Heart right ventricle (tissue), 16 donors: ENCODE measurements at regions not wholly inside any gene's neighbourhood (a gene's known extent, or its start where the extent isn't known, plus 50 kb on each side); places are given as distances from the start of the nearest gene placed in this dataset.

Experiments used
- ATAC-seq, 8 donors: fragments of 200-7000 bp; cut with Tn5 transposase; one replicate each; pipeline ENCODE4 v1.9.1; 2020; ENCODE audit warnings: mild to moderate bottlenecking in 8 of 8, moderate library complexity in 8 of 8, moderate number of reproducible peaks in 1 of 8
- DNase-seq, 2 donors: peaks; one replicate each; pipeline ENCODE4 v3.0.0-alpha.2; 2020
- H3K27ac ChIP-seq, 10 donors: fragments of 200-600 bp; sonication (generic) in 2 of 10; one replicate each; pipeline versions ENCODE4 v1.5.0 to v1.8.0; 2020 to 2022; ENCODE audit warnings: mild to moderate bottlenecking in 3 of 10
- H3K27me3 ChIP-seq, 7 donors: fragments of 200-600 bp; one replicate each; pipeline ENCODE4 v1.8.0; 2021 to 2022; ENCODE audit warnings: mild to moderate bottlenecking in 2 of 7
- H3K36me3 ChIP-seq, 9 donors: fragments of 200-600 bp; sonication (generic) in 1 of 9; one replicate each; pipeline versions ENCODE4 v1.5.0 to v1.8.0; 2020 to 2022; ENCODE audit warnings: mild to moderate bottlenecking in 2 of 9
- H3K4me1 ChIP-seq, 9 donors: fragments of 200-600 bp; sonication (generic) in 1 of 9; one replicate each; pipeline versions ENCODE4 v1.5.0 to v1.8.0; 2020 to 2022; ENCODE audit warnings: mild to moderate bottlenecking in 4 of 9
- H3K4me3 ChIP-seq, 10 donors: fragments of 200-600 bp; sonication (generic) in 2 of 10; one replicate each; pipeline versions ENCODE4 v1.5.0 to v1.8.0; 2020 to 2022; ENCODE audit warnings: mild to moderate bottlenecking in 7 of 10, moderate library complexity in 2 of 10
- H3K9me3 ChIP-seq, 11 donors: fragments of 200-600 bp in 10 of 11; sonication (generic) in 2 of 11; one replicate each; pipeline versions ENCODE4 v1.5.0 to v1.8.0; 2013 to 2022; ENCODE audit warnings: mild to moderate bottlenecking in 2 of 11, control low read depth in 1 of 11, moderate library complexity in 1 of 11
- WGBS, 2 donors: extraction: QIAGEN DNeasy Blood & Tissue Kit; methylation state at CpG; one replicate each; pipeline ENCODE4 v1.1.7; 2013; ENCODE audit warnings: inconsistent platforms in 1 of 2; 5-methylcytosine and 5-hydroxymethylcytosine counted together
- intact Hi-C, 10 donors: fragments of 100-400 bp; cut with DNase I; formaldehyde crosslinking; loops; one replicate each; pipeline versions ENCODE4 v1.11.1 to v1.14.2; 2022
- TF ChIP-seq, protein P1 (sequence below), 9 donors: fragments of 200-600 bp; sonication (generic) in 2 of 9; IDR thresholded peaks; one replicate each; pipeline versions ENCODE4 v1.5.0 to v1.8.0; 2021 to 2022; ENCODE audit warnings: antibody characterized with exemption in 9 of 9, mild to moderate bottlenecking in 5 of 9, moderate library complexity in 1 of 9
- donor health status: Arrhythmogenic right ventricular cardiomyopathy.
- donor health status: ischemic (EF 13 %, LVEDD 7.1; RV severe dilation, severe dysfunction).
- donor health status: healthy with polysubstance abuse.
- donor health status: DM: no; HTN: yes; CAD: no.
- donor health status: DM: no; HTN: no; CAD: no.
- donor health status: ischemic (EF 25% LVEDD 6.9; RV normal size, moderate dysfunction).
- donor health status: ischemic (EF 25% LVEDD 5.7; RV mildly dilated, moderate dysfunction).
- donor health status: healthy.
- donor health status: DM: yes; HTN: yes; CAD: no.
- donor health status: Ischemic cardiomyopathy.
- donor health status: ischemic (EF 35%, LVEDD 5.7; RV mildly dilated, moderate dysfunction).
- donor health status: nonischemic (EF 11% LVEDD 7.7; RV severe dilation, severe dysfunction).
- donor health status: DM: yes; HTN: yes; CAD: no.
- donor health status: PGD.
- donor health status: ischemic (EF 29% LVEDD 5.4; RV normal size, mild dysfunction).
- donor health status: nonischemic (EF 23%, LVEDD 6.1; RV moderate dilation, normal function).

GRCh38 chr16:63981639-63982038 lies 1140.2 kb downstream of the CDH11 start:
- Histone ChIP-seq H3K4me1 (no peaks in the 10 kb centered on the region), H3K9me3 (peaks cover 0 to 7% (median 0%) of the 10 kb centered on the region in 11 donors), H3K4me3 (no peak overlapping the region), H3K36me3 (no peaks in the 10 kb centered on the region), H3K27ac (no peak overlapping the region), H3K27me3 (no peaks in the 10 kb centered on the region)
- ATAC-seq (no peak), DNase-seq (no peak)
- intact Hi-C loops: no loop called here
- TF ChIP-seq, protein P1, sequence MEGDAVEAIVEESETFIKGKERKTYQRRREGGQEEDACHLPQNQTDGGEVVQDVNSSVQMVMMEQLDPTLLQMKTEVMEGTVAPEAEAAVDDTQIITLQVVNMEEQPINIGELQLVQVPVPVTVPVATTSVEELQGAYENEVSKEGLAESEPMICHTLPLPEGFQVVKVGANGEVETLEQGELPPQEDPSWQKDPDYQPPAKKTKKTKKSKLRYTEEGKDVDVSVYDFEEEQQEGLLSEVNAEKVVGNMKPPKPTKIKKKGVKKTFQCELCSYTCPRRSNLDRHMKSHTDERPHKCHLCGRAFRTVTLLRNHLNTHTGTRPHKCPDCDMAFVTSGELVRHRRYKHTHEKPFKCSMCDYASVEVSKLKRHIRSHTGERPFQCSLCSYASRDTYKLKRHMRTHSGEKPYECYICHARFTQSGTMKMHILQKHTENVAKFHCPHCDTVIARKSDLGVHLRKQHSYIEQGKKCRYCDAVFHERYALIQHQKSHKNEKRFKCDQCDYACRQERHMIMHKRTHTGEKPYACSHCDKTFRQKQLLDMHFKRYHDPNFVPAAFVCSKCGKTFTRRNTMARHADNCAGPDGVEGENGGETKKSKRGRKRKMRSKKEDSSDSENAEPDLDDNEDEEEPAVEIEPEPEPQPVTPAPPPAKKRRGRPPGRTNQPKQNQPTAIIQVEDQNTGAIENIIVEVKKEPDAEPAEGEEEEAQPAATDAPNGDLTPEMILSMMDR (IDR thresholded peaks at IDR 0.05): no peak
- WGBS, 2 donors: 53 to 58% methylated on average over 2 of the region's 2 CpGs

DNA sequence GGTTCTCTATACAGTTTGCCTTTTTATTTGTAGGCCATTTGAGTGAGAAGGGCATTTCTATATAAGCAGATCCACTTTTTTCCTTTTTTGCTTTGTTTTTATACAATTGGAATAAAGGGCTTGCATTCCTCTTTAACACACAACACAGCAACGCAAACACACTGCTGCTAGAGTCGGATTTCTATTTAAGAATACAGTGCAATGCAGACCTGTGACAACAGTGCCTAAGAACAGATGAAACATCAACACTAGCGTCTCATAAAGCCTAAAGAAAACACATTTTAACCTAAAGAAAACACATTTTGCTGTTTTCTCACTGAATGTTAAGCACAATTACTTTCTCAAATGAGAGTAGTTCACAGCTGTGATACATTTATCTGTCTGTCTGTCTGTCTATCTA lies 1141.1 kb downstream of the CDH11 start:
- no peak for DNase-seq
- WGBS, 2 donors: 78 to 86% methylated on average over 3 of the region's 3 CpGs

DNA sequence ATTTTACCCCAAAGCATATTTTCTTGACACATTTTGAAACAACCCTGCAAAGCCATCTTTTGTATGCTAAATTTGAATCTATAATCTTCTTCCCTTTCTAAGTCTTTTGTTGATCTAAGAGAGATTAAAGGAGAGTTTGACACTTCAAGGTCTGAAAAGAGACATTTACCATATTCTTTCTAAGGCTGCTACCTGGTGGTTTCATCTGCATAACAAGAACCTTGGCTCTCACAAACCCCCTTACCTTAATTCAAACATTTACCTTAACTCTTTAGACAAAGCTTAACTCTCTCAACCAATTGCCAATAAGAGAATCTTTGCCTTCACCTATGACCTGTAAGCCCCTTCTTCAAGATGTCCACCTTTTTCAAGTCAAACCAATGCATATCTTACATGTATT lies 1143.6 kb downstream of the CDH11 start:
- TF ChIP-seq, protein P1 (IDR thresholded peaks at IDR 0.05): no peak
- Histone ChIP-seq H3K9me3 (peaks cover 0 to 7% (median 0%) of the 10 kb centered on the region in 11 donors), H3K27ac (no peak overlapping the region), H3K4me1 (no peaks in the 10 kb centered on the region), H3K36me3 (no peaks in the 10 kb centered on the region), H3K27me3 (no peaks in the 10 kb centered on the region), H3K4me3 (no peak overlapping the region)
- ATAC-seq: no peak
- intact Hi-C loops: no loop called here
- DNase-seq: no peak

More for the DNA sequence above, 1141.1 kb downstream of the CDH11 start:
- Histone ChIP-seq H3K4me3 (no peak overlapping the region), H3K4me1 (no peaks in the 10 kb centered on the region), H3K27me3 (no peaks in the 10 kb centered on the region), H3K27ac (no peak overlapping the region), H3K36me3 (no peaks in the 10 kb centered on the region), H3K9me3 (peaks cover 0 to 7% (median 0%) of the 10 kb centered on the region in 11 donors)
- intact Hi-C loops: no loop called here
- TF ChIP-seq, protein P1 (IDR thresholded peaks at IDR 0.05): no peak
- ATAC-seq: no peak

GRCh38 chr16:63976345-63976744 lies 1145.5 kb downstream of the CDH11 start:
- Histone ChIP-seq H3K4me3 (no peak overlapping the region), H3K27ac (no peak overlapping the region), H3K36me3 (no peaks in the 10 kb centered on the region), H3K9me3 (peaks cover 0 to 7% (median 0%) of the 10 kb centered on the region in 11 donors), H3K4me1 (no peaks in the 10 kb centered on the region), H3K27me3 (no peaks in the 10 kb centered on the region)
- TF ChIP-seq, protein P1 (IDR thresholded peaks at IDR 0.05): no peak
- 76 to 80% methylated on average over 4 of the region's 4 CpGs for WGBS, 2 donors
- no peak for DNase-seq
- no peak for ATAC-seq
- intact Hi-C loops: no loop called here
